Stimulated activated CD4-positive, alpha-beta T cell treated with anti-CD3 and anti-CD28 coated beads, Interleukin-1b, Interleukin-23, amount 100 ng/mL, for 24 hours (primary cell): ENCODE measurements at regions not wholly inside any gene's neighbourhood (a gene's known extent, or its start where the extent isn't known, plus 50 kb on each side); places are given as distances from the start of the nearest gene placed in this dataset.
"Not testable (repeated sequence)": the region's sequence is repeated elsewhere in the genome, so short reads cannot be mapped to it uniquely, and the experiment has no call there.

Source experiments
- DNase-seq, 4 experiments: peaks; one replicate each; pipeline ENCODE4 v3.0.0-alpha.2; 2020; ENCODE audit warnings: low read depth in 4 of 4, low spot score in 1 of 4

- DNase-seq: no peak
Observed at GRCh38 chr14:54251356-54251755, 145.5 kb upstream of the CDKN3 start.

DNA sequence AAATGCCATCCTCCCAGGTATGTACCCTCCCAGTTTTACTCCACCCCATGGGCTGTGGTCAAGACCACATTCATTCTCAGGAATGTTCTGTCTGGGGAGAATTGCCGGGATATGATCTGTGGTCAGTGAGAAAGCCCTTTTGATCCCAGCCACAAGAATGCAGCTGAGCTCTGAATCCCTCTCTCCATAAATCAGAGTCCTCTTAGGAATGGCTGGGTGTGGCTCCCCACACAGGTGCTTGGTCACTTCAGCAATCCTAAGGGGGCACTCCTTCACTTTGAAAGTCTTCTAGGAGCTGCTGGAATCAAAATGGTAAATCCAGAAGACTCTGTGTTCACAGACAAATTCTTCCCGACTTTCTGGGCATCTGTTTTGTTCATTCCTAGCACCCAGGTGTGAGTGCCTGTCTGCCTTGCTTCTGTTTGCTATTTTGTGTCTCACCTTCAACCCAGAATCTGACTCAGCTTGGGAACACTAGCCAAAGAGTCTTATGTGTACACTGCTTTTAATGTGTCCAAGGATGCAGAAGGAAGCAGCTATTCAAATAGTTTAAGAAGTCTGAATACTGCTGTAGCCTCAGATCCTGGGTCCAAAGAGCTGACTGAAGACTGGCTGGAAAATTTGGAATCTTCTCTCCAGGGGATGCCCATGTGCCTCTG lies 144.6 kb upstream of the CDKN3 start:
- DNase-seq: no peak

DNA sequence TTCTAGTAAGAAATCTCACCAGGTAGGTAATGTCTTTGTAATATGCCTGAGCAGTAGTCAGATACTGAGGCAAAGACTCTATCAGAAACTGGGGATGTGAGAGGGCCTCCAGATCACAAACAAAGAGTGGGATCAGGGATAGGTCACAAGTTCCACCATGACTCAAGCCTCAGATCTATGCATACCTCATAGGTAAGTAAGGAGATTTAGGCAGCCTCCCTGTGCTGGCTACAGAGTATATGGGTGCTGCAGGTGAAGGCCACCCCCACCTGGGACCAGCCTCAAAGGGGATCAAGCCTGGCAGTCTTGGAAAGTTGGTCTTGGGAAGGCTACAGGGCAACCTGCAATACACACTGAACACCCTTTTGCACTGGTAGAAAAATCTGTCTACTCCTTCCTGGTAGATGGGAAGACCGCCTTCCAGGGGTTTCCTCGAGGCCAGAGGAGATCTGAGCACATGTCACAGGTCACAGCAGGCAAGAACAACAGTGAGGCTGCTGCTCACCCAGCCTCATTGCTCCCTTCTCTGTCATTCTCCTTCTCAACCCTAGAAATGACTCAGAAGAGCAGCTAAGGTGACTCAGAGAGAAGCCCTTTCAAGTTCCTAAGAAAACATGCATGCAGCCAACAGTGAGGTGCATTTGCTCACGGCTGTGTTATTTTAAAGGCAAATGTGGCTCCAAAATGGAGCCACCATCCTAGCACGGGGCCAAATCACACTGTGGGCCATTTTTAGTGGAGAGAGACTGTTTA lies 143.4 kb upstream of the CDKN3 start:
- no peak for DNase-seq

DNA sequence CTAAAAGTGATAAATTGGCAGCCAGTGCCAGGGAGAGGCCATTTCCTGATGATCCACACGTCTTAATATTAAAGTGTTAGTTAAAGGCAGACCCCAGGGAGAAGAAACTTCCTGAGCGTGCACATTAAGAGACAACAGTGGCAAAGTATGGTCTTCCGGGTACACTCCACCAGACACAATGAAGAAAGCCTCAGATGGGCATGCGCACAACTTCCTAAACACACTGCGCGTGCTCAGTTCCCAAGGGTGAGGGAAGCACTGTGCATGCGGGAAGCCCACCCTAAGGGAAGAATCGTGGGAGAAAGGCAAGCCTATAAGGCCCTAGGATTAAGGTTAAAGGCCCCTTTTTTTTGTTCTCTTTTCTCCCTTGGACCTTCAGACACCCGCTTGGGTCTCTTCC lies 140.7 kb upstream of the CDKN3 start:
- no peak for DNase-seq

- no peak for DNase-seq
Observed at GRCh38 chr14:54257424-54257823, 139.4 kb upstream of the CDKN3 start.

GRCh38 chr14:54258382-54258781 lies 138.4 kb upstream of the CDKN3 start:
- DNase-seq: no peak

DNA sequence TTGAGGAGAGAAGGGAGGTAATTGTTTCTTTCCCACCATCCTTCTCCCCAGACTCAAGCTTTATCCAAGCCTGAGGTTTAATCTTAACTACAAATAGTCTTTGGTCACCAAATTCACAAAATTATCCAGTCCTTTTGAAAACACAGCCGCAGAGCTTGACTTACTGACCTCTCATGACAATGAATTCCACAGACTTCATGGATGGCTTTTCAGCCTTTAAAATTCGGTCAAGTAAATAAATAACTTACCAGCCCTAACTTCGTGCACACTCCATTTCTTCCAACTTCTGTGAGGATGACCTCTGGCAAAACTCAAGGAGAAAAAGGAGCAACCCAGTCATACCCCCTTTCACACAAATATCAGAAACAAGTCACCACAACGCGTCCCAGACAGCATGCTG lies 137.0 kb upstream of the CDKN3 start:
- DNase-seq: no peak

- DNase-seq: no peak
Observed at GRCh38 chr14:54261283-54261682, 135.5 kb upstream of the CDKN3 start.

DNA sequence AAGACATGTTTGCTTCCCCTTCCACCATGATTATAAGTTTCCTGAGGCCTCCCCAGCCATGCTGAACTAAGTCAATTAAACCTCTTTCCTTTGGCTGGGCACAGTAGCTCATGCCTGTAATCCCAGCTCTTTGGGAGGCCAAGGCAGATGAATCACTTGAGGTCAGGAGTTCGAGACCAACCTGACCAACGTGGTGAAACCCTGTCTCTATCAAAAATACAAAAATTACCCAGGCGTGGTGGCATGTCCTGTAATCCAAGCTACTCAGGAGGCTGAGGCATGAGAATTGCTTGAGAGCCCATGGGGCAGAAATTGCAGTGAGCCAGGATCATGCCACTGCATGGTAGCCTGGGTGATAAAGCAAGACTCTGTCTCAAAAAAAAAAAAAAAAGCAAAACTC lies 130.2 kb upstream of the CDKN3 start:
- not testable (repeated sequence) for DNase-seq

- DNase-seq: no peak
Observed at GRCh38 chr14:54267172-54267571, 129.6 kb upstream of the CDKN3 start.

DNA sequence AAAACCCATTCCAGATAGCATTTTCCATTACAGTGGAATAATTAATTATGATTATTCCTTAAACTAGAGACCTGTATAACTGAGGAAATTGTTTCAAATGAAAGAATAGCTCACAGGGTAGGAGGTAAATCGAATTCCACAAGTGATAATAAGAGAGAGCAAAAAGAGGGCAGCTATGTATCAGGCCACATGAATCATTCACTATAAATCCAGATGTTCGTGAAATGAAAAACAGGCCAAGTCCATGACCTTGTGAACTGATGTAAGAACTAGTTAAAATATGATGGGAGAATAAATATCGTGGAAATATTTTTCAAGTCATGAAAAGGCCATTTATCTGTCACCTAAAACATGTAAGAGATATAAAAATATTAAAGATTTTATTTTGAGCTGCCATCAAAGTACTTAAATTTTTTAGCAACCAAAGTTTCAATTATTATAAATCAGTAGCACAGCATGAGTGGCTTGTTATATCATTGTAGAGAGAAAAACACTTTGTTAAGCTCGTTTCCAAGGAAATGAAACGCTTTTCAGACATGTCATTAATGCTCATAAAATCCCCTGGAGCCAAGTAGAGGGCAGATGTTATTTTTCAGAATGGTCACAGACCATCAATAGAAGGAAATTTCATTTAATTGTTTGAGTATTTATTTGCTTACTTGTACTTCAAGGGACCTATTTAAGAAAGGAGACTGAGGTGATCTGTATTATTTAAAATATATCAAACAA lies 120.6 kb upstream of the CDKN3 start:
- DNase-seq: no peak

DNA sequence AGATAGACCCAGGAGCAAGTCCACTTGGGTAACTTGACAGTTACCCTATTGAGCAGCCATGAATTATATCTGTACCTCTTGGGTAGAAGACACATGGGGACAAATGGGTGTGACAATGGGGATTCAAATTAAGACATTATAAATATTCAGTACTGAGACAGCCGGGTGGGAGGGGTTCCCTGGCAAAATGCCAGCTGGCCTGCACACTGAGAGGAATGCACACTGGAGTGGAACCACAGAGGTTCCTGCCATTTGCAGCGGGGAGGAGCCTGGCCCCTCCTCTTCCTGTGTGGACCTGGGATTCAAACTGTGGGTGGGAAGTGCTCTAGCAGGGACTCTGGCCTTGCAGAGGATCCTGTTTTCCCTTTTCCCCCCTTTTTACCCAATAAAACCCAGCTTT lies 118.7 kb upstream of the CDKN3 start:
- no peak for DNase-seq

GRCh38 chr14:54278665-54279295 lies 118.0 kb upstream of the CDKN3 start:
- no peak for DNase-seq

GRCh38 chr14:54282849-54283248 lies 114.0 kb upstream of the CDKN3 start:
- no peak for DNase-seq

GRCh38 chr14:54285030-54285429 lies 111.8 kb upstream of the CDKN3 start:
- no peak for DNase-seq

DNA sequence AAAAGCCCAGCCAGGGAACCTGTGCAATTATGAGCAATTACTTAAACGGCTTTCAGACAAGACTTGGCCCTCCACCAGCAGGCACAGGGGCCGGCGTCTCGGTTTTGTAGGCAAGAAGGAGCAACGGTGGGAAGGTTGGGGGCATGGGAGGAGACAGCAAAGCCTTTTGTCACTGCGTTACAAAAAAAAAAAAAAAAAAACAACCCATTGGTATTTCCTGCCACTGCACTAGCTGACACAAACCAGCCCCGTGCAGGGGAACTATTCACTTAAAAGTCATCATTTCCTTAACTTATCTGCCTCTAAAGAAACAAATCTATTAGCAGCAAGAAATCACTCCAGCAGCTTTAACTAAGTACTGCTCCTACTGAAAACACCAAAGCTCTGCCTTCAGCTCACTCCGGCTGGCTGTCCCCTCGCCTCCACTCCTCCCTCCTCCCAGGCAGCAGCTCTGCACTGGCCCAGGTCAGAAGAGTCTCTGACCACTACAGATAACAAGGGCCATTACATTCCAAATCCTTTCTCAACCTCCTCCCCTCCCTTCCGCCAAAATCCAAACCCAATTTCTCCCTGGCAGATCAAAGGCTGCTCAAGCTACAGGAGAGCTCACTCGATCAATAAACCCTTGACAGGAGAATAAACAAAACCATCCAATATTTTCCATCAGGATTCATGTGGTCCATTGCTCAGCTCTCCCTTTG lies 105.2 kb upstream of the CDKN3 start:
- no peak for DNase-seq

- no peak for DNase-seq
Observed at GRCh38 chr14:54294802-54295201, 102.0 kb upstream of the CDKN3 start.

DNA sequence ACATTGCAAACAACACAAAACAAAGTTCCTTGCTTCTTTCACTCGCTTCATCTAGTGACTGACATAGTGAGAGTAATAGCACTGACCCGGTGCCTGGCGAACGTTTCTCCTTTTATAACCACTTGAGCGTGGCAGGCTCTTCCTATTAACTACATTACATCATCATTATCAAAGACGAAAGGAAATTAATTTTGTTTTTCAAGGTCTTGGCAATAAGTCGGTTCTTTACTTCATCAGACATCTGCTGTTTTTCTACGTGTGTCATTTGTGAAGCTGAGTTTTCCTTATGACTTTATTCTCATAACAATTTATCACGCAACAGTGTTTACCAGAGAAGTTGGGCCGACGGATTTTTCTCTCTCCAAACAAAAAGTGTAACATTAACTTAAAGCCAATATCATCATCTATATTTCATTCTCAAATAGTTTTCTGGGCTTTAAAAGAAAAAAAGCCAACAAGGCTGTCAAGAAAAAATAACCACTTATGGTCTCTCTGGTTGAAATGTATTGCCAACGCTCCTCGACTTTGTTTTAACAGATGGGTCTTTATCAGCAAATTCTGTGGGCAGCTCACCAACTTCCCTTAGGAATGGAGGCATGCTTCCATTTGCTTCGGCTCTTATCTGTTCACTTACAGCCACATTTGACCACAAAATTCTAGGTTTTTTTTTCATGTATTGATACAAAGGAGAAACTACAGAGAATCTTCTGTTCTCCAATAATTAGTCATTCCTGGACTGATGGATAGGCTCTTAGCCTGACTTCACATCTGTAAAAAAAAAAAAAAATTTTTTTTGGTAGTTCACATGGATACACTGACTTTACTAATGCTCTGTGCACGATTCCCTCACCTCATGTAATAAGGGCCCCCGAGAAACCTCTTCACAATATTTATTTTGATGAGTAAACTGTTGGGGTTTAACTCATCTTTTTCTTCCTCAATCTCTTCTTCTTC lies 97.1 kb upstream of the CDKN3 start:
- DNase-seq: no peak

DNA sequence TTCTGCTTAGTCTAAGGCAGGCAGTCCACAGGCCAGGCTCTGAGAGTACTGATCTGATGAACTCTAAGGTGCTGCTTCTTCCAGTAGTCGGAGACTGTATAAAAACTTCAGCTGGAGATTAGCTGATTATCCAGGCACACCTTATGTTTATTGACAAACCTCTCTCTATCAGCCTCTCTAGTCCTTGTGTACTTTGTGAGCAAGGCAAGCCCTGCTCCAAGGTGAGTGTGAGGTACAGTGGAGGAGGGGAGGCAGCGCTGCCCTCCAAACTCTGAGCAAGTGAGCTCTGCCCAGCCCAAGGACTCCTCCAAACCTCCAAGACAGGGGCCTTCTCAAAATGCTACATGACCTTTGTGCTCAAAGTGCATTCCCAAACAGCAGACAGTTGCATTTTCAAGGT lies 95.9 kb upstream of the CDKN3 start:
- DNase-seq: no peak

GRCh38 chr14:54301359-54301758 lies 95.4 kb upstream of the CDKN3 start:
- no peak for DNase-seq
